HG03095 (cell line): ENCODE measurements at regions not wholly inside any gene's neighbourhood (a gene's known extent, or its start where the extent isn't known, plus 50 kb on each side); places are given as distances from the start of the nearest gene placed in this dataset.
"Not testable (repeated sequence)": the region's sequence is repeated elsewhere in the genome, so short reads cannot be mapped to it uniquely, and the experiment has no call there.

ENCODE experiments used
- ATAC-seq: cut with Tn5 transposase; IDR thresholded peaks from one replicate; pipeline ENCODE4 v1.9.1; 2021; ENCODE audit warnings: moderate library complexity; ENCODE audit not compliant: unreplicated experiment

- no peak for ATAC-seq
Measured at GRCh38 chr1:229004066-229004833, 266.7 kb upstream of the RAB4A start.

DNA sequence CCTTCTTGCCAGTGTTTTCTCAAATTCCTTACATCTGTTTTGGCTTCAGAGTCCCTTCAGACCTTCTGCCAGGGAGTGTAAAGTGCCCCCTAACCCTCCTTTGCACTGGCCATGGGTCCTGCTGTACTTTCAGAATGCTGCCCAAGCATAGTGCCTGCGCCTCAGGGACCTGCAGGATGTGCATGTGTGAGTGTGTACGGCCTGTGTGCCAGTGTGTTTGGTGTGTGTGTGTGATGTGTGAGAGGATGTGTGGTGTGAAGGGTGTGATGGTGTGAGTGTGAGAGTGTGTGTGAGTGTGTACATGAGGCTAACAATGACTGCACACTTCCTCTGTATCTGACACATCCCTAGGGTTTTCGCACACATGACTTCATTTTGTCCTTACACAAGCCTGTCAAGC lies 265.8 kb upstream of the RAB4A start:
- no peak for ATAC-seq

DNA sequence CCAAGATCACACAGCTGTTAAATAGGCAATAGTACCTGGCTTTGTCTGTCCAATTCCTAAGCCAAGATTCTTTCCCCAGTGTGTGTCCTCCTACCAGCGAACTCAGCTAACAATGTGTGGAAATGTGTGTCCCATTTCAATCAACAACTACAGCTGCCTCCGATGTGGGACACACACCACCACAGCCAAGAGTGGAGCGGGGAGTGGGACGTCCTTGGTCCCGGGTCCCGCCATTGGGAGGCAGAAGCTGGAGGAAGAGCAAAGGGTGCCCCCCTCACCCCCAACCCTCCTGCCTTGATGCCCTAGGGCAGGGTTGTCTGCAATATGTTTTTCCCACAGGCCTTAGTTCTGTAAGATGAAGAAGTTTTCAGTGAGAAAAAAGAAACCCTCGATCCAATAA lies 265.4 kb upstream of the RAB4A start:
- no peak for ATAC-seq

- ATAC-seq, result no peak
Measured at GRCh38 chr1:229006121-229006870, 264.6 kb upstream of the RAB4A start.

DNA sequence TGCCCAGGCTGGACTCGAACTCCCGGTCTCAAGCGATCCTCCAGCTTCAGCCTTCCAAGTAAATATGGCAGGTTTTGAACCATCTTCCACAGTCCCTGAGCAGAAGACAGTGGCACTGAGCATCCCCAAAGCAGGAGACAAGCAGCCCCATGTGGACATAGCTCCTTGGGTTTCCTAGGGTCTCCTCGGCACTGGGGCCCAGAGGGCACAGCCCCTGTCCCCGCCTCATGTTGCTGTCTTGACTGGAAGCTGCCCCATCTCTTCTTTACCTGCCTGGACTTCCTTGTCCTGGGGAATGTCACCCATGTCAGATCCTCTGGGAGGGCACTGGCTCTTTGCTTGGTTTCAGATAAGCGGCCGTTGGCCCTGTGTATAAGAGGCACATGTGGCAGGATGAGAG lies 263.7 kb upstream of the RAB4A start:
- no peak for ATAC-seq

GRCh38 chr1:229007701-229008100 lies 263.2 kb upstream of the RAB4A start:
- ATAC-seq, result no peak

- not testable (repeated sequence) for ATAC-seq
Measured at GRCh38 chr1:229008347-229008746, 262.6 kb upstream of the RAB4A start.

DNA sequence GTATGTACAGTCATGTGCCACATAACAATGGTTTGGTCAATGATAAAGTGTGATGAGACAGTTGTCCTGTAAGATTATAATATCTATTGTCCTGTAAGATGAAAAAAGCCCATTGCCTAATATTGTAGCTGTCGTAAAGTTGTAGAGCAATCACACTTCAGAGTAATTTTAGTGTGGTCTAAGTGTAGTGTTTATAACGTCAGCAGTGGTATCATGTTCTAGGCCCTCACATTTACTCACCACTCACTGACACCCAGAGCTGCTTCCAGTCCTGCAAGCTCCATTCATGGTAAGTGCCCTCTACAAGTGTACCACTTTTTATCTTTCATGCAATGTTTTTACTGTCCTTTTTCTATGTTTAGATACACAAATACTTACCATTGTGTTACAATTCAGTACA lies 259.9 kb upstream of the RAB4A start:
- no peak for ATAC-seq

DNA sequence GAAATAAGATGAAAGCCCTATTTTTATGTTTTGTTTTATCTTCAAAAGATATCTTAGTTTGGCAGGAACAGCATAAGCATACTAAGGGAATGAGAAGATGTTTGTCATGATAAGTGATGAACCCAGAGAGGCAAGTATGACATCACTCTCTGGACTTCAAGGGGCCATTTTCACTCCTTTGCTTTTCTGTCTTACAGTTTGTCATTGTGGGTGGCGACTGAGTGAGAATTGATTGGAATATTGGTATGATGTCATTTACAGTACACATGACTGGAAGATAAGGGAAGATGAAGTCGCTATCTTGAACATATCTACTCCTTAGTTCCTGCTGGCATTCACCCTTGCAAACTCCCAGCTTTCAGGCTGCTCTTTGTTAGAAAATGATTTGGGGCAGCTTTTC lies 258.1 kb upstream of the RAB4A start:
- no peak for ATAC-seq

DNA sequence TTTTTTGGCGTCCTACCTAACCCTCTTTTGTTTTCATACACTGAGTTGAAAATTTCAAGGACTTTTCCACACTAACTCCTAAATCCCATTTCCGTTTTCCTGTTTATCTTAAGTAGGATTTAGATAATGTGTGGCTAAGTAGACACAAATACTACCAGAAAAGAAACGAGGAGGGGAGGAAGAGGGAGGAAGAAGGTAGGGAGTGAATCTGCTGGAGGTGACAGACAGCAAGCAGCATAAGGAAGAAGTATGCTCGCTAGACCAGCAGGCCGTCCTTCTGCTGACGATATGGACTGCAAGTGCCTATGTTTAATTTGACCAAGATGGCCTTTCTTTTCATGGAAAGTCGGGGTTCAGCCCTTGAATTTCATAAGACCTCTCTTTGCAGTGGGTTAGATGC lies 256.9 kb upstream of the RAB4A start:
- ATAC-seq, result no peak

GRCh38 chr1:229015806-229016205 lies 255.1 kb upstream of the RAB4A start:
- no peak for ATAC-seq

DNA sequence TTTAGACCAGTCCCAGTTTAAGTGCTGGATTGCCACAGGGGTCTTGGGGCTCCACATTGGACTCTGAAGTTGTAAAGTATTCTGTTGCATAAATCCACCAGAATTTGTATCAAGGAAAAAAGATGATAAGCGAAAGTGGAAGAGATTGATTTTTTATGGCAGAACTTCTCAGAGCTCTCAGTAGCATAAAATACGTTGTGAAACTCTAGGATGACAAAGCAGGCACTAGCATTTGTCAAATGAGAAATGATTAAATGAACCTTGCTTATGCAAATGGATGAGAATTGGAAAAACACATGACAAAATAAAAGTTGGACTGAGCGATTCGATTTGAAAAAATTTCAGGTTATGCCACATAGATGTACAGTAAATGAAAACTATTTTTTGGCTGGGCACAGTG lies 253.8 kb upstream of the RAB4A start:
- no peak for ATAC-seq

DNA sequence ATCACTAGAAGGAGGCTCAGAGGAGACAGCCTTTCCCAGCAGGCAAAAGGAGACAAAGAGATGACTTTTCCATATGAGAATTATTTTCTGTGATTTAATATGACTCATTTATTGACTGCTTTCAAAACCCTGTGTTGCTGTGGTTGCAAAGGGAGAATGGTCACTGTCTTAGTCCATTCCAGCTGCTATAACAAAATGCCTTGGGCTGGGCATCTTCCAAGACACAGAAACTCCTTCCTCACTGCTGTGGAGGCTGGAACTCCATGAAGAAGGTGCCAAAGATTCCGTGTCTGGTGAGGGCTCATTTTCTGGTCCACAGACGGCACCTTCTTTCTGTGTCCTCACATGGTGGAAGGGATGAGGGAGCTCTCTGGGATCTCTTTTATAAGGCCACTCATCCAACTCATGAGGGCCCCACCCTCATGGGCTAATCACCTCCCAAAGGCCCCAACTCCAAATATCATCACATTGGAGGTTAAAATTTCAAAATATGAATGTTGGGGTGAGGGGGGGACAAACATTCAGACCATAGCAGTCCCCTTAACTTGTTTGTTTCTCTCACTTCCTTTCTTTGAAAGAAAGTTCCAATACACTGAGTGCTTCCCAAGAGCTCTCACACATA lies 252.1 kb upstream of the RAB4A start:
- no peak for ATAC-seq

GRCh38 chr1:229019663-229020271 lies 251.1 kb upstream of the RAB4A start:
- no peak for ATAC-seq

- not testable (repeated sequence) for ATAC-seq
Measured at GRCh38 chr1:229021034-229021433, 249.9 kb upstream of the RAB4A start.

DNA sequence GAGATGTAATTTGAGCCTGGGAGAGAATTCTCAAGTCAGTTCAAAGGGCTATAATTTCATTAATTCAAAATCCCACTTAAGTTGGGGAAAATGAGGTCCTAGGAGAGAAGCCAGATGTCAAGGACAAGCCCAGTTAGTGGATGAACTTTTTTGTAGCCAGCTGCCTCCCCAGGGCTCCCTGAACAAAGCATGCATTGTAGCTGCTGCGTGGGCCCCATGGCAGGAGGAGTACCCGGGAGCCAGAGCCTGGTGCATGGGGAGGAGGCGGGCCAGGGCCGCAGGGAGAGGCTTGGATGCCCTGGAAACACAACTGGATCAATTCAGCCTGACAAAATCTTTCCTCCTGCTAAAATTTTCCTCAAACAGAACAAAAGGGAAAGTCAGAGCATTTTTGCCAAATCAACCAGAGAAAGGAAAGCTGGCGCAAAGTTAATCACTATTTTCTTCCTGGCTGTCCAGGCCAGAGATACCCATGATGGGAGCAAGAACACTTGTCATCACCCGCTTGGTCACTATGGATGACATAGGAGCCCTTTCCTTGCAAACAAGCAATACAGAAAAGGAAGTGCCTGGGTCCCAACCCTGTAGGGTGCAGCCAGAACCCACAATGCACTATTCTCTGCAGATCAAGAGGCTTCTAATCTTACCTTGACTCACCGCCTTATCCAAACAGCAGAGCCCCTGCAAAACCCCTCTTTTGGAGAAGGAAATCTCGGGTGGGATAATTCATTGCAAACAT lies 248.1 kb upstream of the RAB4A start:
- ATAC-seq, result no peak

DNA sequence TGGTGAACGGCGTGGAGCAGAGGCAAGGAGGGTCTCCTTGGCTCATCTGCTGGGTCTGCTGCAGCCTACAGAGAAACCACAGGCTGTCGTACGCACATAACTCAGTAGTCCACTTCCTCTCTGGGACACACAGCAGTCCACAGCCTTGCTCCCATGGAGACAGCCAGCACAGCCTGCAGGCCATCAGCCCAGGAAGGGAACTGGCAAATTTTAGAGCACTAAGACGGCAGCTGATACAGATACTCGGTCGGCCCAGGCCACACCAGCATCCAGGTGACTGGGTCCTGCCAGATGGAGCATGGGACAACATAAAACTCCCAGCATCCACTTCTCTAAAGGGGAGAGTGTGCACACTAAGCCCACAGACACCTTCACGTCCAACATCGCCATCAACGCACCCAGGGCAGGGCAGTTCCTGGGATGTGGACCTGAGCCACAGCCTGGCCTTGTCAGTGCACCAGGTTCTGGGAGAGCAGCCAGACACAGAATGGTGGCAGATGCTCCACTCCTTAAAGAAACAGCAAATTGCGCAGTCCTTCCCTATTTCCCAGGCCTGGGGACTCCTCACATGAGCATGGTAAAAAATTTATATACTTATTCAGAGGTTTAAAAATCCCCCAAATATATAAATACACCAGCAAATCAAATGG lies 247.1 kb upstream of the RAB4A start:
- ATAC-seq, result no peak

- ATAC-seq, result no peak
Measured at GRCh38 chr1:229024528-229025130, 246.3 kb upstream of the RAB4A start.

DNA sequence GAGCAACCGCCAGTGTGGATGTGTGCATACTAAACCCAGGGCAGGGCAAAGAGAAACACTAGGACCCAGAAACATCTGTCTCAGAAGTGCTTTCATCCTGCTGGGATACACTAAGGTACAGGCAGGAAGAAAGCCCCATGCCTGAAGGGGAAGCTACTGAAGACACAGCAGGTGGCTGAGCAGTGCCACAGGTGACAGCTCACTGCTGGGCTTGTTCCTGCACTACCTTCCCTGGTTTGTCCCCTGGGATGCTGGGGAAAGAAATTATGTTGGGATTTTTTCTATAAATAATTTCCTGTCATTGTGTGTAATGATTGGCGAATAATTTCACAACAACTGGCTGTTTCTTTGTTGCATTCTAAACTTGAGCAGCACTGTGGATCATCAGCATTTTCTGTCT lies 245.3 kb upstream of the RAB4A start:
- ATAC-seq, result no peak

DNA sequence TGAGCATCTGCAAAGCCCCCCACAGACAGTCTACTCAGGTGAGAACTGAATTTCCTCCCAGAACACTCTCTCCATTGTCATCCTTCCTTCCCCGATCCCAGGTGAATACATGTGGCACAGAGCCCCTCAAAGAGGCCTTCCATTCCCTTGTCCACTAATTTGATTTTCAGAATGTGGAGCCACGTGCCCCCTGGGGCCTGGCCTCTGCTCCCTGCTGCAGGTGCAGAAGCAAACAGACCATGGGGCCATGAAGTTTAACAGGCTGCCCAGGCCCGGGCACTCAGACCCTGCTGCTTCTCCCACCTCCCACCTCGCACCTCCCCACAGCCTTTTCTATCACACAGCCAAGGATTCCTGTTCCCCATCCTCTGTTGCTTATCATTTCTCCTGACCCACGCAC lies 243.8 kb upstream of the RAB4A start:
- ATAC-seq, result no peak
